HEK293 (cell line): ENCODE measurements at regions not wholly inside any gene's neighbourhood (a gene's known extent, or its start where the extent isn't known, plus 50 kb on each side); places are given as distances from the start of the nearest gene placed in this dataset.
A peak's percentile ranks its signal among the peaks of the same experiment; 100 is the strongest.

Source experiments
- CTCF ChIA-PET: fragments of 350-600 bp; formaldehyde crosslinking; extraction: SDS; loops from one replicate; lab custom pipeline; 2021; ENCODE audit warnings: antibody characterized with exemption; lab: Yijun Ruan, JAX
- POLR2A ChIA-PET: fragments of 300-600 bp; formaldehyde crosslinking; extraction: SDS; loops from one replicate; lab custom pipeline; 2020; ENCODE audit warnings: antibody characterized with exemption, inconsistent platforms; lab: Yijun Ruan, JAX
- H3K27ac ChIP-seq: fragments of 200-500 bp; sonication (Bioruptor generic); 2 replicates; pipeline ENCODE4 v1.5.1; 2014; ENCODE audit warnings: low read depth, low read length, control low read depth, inconsistent platforms; ENCODE audit errors: extremely low read depth
- H3K36me3 ChIP-seq, 2 experiments: fragments of 200-500 bp in 1 of 2; sonication (Bioruptor generic) in 1 of 2; 1 replicate in 1 of 2; 2 replicates in 1 of 2; pipeline ENCODE4 v1.5.1; 2014 to 2017; ENCODE audit warnings: inconsistent platforms in 2 of 2, low read length in 2 of 2; ENCODE audit not compliant: control insufficient read depth in 2 of 2, insufficient read depth in 1 of 2
- H3K4me1 ChIP-seq: fragments of 200-500 bp; sonication (Bioruptor generic); 2 replicates; pipeline ENCODE4 v1.5.1; 2014; ENCODE audit warnings: mild to moderate bottlenecking, low read length, inconsistent platforms; ENCODE audit not compliant: control insufficient read depth, insufficient read depth
- H3K4me3 ChIP-seq: 2 replicates; pipeline ENCODE4 v1.5.1; 2011; ENCODE audit warnings: low read depth, mild to moderate bottlenecking, control low read depth, low read length, moderate library complexity
- H3K9me3 ChIP-seq: fragments of 200-500 bp; sonication (Bioruptor generic); 2 replicates; pipeline ENCODE4 v1.5.1; 2014; ENCODE audit warnings: low read depth, low read length, inconsistent platforms; ENCODE audit not compliant: control insufficient read depth, insufficient read depth
- EGR2 ChIP-seq: fragments of 450-650 bp; formaldehyde crosslinking; IDR thresholded peaks from 2 replicates; pipeline ENCODE4 v1.5.1; 2016; ENCODE audit warnings: low read depth, missing biosample characterization, missing genetic modification characterization
- FEZF1 ChIP-seq: fragments of 450-650 bp; formaldehyde crosslinking; IDR thresholded peaks from 2 replicates; pipeline ENCODE4 v1.5.1; 2016; ENCODE audit warnings: missing biosample characterization, missing genetic modification characterization
- KLF16 ChIP-seq: fragments of 450-650 bp; formaldehyde crosslinking; IDR thresholded peaks from 2 replicates; pipeline ENCODE4 v1.5.1; 2017; ENCODE audit warnings: missing biosample characterization, missing genetic modification characterization
- TRIM28 ChIP-seq: IDR thresholded peaks from 2 replicates; pipeline ENCODE4 v1.6.1; 2011; ENCODE audit warnings: low read length, control low read depth, borderline replicate concordance
- ZIC2 ChIP-seq: fragments of 450-650 bp; formaldehyde crosslinking; IDR thresholded peaks from 2 replicates; pipeline ENCODE4 v1.5.1; 2016; ENCODE audit warnings: missing biosample characterization, missing genetic modification characterization
- ZNF10 ChIP-seq: fragments of 450-650 bp; formaldehyde crosslinking; IDR thresholded peaks from 2 replicates; pipeline ENCODE4 v1.5.1; 2017; ENCODE audit warnings: missing biosample characterization, missing genetic modification characterization
- ZNF174 ChIP-seq: fragments of 450-650 bp; formaldehyde crosslinking; IDR thresholded peaks from 2 replicates; pipeline ENCODE4 v1.5.0; 2017; ENCODE audit warnings: missing biosample characterization, mild to moderate bottlenecking, missing genetic modification characterization
- ZNF214 ChIP-seq: fragments of 450-650 bp; formaldehyde crosslinking; IDR thresholded peaks from 2 replicates; pipeline ENCODE4 v1.5.1; 2017; ENCODE audit warnings: missing biosample characterization, mild to moderate bottlenecking, missing genetic modification characterization, borderline replicate concordance
- ZNF302 ChIP-seq: fragments of 450-650 bp; formaldehyde crosslinking; IDR thresholded peaks from 2 replicates; pipeline ENCODE4 v1.5.1; 2016; ENCODE audit warnings: missing biosample characterization, missing genetic modification characterization, low read depth
- ZNF530 ChIP-seq: fragments of 450-650 bp; formaldehyde crosslinking; IDR thresholded peaks from 2 replicates; pipeline ENCODE4 v1.5.1; 2016; ENCODE audit warnings: low read depth, missing biosample characterization, missing genetic modification characterization
- ZNF558 ChIP-seq: fragments of 450-650 bp; formaldehyde crosslinking; IDR thresholded peaks from 2 replicates; pipeline ENCODE4 v1.5.1; 2016; ENCODE audit warnings: missing biosample characterization, missing genetic modification characterization
- ZNF626 ChIP-seq: fragments of 450-650 bp; sonication (Bioruptor Pico); formaldehyde crosslinking; IDR thresholded peaks from 2 replicates; pipeline ENCODE4 v1.5.1; 2018; ENCODE audit warnings: missing biosample characterization, missing genetic modification characterization, inconsistent platforms
- ZNF677 ChIP-seq: fragments of 450-650 bp; IDR thresholded peaks from 2 replicates; pipeline ENCODE4 v1.5.0; 2018; ENCODE audit warnings: missing biosample characterization, mild to moderate bottlenecking, missing genetic modification characterization, moderate library complexity
- TF ChIP-seq, protein P1 (sequence below): fragments of 450-650 bp; formaldehyde crosslinking; conservative IDR thresholded peaks from 2 replicates; pipeline ENCODE4 v1.5.1; 2016; ENCODE audit warnings: low read depth, missing biosample characterization, missing genetic modification characterization
- TF ChIP-seq, protein P2 (sequence below): fragments of 450-650 bp; formaldehyde crosslinking; IDR thresholded peaks from 2 replicates; pipeline ENCODE4 v1.5.1; 2016; ENCODE audit warnings: missing biosample characterization, missing genetic modification characterization
- TF ChIP-seq, protein P3 (sequence below): fragments of 450-650 bp; formaldehyde crosslinking; IDR thresholded peaks from 2 replicates; pipeline ENCODE4 v1.5.1; 2016; ENCODE audit warnings: missing biosample characterization, missing genetic modification characterization

DNA sequence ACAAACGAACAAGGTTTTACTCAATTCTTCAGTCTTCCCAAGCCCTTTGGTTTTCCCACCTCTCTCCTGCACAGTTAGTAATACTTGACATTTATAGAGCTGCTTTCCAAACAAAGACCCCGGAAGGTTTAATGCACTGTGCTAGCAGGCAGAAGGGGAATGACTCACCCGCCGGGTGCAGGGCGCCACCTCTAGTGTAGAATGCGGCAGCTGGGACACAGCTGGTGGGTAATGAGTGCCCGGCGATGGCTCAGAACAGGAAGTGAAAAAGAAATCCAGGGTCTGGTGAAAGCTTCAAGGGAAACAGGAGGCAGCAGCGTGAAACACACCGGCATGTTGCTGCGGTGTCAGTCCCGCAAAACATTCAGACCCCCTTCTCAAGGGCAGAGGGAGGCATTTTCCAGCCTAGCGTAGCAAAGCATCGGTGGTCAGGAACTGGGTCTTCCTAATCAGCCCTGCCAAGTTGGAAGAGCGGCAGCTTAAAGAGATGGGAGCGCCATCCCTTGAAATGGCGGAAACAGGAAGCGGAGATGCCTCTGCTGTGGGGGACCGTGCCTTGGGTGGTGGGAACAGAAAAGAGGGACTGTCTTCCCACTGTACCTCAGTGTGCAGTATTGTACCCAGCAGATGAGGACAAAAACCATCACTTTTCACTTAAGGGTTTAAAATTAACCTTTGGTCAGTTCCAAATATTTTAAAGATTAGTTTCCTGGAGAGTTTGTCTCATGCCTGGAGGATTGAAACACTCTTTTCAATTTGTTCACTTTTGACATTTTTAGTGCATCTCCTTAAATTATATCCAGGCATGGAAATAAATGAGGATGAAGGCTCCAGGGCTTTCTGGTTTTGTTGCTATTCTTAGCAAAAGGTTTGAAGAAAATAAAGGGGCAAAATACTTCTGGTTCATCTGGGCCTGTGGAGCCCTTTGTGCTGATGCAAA lies 160.7 kb upstream of the MCTP2 start:
- no peak overlapping the region; the same call in 1 of the 2 replicates for H3K4me3 ChIP-seq
- H3K9me3 ChIP-seq, result peaks cover 2% of the 10 kb centered on the region
- TF ChIP-seq EGR2 (tag by site-specific recombination) (no peak), ZNF10 (no peak), ZNF174 (tag by site-specific recombination) (no peak), ZNF214 (no peak), ZIC2 (tag by site-specific recombination) (peak; percentile 28; the same call in 1 of the 2 replicates), TRIM28 (peak; percentile 49; the same call in 1 of the 2 replicates)
- TF ChIP-seq, all 188 proteins: peak for 2
- Histone ChIP-seq H3K4me1 (peaks cover 18% of the 10 kb centered on the region), H3K27ac (peak overlapping the region; percentile 32; the same call in 1 of the 2 replicates), H3K36me3 (no peaks in the 10 kb centered on the region)
- CTCF ChIA-PET, result interaction anchor here (0.7 to 2.1 kb wide), 7 partner anchors 11 to 214 kb away, joined by 3 to 20 read pairs (median 3); no protein-coding TSS in a partner anchor
- POLR2A ChIA-PET, result interaction anchor here (0.7 kb wide), 1 partner anchor 14 kb away, joined by 3 read pairs; no protein-coding TSS in a partner anchor

DNA sequence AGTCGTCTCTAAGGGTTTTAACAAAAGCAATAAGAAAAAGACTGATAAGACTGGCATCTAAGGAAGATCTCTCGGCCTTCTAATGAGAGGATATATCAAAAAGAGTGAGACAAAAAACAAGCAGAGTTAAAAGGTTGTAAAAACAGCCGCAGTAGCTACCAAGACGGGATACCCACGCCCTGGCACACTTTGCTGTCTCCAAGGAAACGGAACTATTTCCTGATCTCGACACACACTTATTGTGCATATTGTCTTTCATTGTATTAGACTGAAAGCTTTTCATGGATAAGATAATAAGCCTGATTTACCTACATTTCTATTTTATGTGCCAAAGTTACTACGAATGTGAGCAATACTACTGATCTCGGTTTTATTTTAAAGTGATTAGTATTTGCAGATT lies 161.5 kb upstream of the MCTP2 start:
- H3K36me3 ChIP-seq, result no peaks in the 10 kb centered on the region
- peaks cover 11% of the 10 kb centered on the region for H3K4me1 ChIP-seq
- no peak overlapping the region for H3K4me3 ChIP-seq
- POLR2A ChIA-PET, result no interaction called here
- TF ChIP-seq FEZF1 (tag by site-specific recombination), result no peak
- TF ChIP-seq, protein P1, sequence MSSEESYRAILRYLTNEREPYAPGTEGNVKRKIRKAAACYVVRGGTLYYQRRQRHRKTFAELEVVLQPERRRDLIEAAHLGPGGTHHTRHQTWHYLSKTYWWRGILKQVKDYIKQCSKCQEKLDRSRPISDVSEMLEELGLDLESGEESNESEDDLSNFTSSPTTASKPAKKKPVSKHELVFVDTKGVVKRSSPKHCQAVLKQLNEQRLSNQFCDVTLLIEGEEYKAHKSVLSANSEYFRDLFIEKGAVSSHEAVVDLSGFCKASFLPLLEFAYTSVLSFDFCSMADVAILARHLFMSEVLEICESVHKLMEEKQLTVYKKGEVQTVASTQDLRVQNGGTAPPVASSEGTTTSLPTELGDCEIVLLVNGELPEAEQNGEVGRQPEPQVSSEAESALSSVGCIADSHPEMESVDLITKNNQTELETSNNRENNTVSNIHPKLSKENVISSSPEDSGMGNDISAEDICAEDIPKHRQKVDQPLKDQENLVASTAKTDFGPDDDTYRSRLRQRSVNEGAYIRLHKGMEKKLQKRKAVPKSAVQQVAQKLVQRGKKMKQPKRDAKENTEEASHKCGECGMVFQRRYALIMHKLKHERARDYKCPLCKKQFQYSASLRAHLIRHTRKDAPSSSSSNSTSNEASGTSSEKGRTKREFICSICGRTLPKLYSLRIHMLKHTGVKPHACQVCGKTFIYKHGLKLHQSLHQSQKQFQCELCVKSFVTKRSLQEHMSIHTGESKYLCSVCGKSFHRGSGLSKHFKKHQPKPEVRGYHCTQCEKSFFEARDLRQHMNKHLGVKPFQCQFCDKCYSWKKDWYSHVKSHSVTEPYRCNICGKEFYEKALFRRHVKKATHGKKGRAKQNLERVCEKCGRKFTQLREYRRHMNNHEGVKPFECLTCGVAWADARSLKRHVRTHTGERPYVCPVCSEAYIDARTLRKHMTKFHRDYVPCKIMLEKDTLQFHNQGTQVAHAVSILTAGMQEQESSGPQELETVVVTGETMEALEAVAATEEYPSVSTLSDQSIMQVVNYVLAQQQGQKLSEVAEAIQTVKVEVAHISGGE, result no peak
- TF ChIP-seq KLF16 (tag by site-specific recombination), result no peak
- TF ChIP-seq, protein P2, sequence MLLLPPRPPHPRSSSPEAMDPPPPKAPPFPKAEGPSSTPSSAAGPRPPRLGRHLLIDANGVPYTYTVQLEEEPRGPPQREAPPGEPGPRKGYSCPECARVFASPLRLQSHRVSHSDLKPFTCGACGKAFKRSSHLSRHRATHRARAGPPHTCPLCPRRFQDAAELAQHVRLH (tag by site-specific recombination), result no peak
- TF ChIP-seq ZNF302 (tag by site-specific recombination), result no peak
- no peak for TF ChIP-seq ZNF677 (tag by site-specific recombination)
- TF ChIP-seq, protein P3, sequence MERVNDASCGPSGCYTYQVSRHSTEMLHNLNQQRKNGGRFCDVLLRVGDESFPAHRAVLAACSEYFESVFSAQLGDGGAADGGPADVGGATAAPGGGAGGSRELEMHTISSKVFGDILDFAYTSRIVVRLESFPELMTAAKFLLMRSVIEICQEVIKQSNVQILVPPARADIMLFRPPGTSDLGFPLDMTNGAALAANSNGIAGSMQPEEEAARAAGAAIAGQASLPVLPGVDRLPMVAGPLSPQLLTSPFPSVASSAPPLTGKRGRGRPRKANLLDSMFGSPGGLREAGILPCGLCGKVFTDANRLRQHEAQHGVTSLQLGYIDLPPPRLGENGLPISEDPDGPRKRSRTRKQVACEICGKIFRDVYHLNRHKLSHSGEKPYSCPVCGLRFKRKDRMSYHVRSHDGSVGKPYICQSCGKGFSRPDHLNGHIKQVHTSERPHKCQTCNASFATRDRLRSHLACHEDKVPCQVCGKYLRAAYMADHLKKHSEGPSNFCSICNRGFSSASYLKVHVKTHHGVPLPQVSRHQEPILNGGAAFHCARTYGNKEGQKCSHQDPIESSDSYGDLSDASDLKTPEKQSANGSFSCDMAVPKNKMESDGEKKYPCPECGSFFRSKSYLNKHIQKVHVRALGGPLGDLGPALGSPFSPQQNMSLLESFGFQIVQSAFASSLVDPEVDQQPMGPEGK (tag by site-specific recombination), result no peak
- TF ChIP-seq ZNF558, result no peak
- TF ChIP-seq ZNF626 (tag by site-specific recombination), result no peak
- no peak for TF ChIP-seq ZNF530 (tag by site-specific recombination)
- CTCF ChIA-PET, result interaction anchor here (0.7 to 2.1 kb wide), 7 partner anchors 10 to 215 kb away, joined by 3 to 20 read pairs (median 3); no protein-coding TSS in a partner anchor
- H3K27ac ChIP-seq, result 0 out of 2 replicates have a peak overlapping the region, but pooled peaks have one; percentile 32
- H3K9me3 ChIP-seq, result peaks cover 2% of the 10 kb centered on the region
